ENCODE measurements at regions not wholly inside any gene's neighbourhood (a gene's known extent, or its start where the extent isn't known, plus 50 kb on each side); places are given as distances from the start of the nearest gene placed in this dataset.

GRCh38 chr2:55804535-55804934 is 110.9 kb upstream of the PNPT1 start:
- no peak for TF ChIP-seq CTCF (IDR thresholded peaks at IDR 0.05; ENCODE audit: low read depth, low read length, poor library complexity, severe bottlenecking)
- no peak for TF ChIP-seq EZH2phosphoT487 (IDR thresholded peaks at IDR 0.05; ENCODE audit: borderline replicate concordance, low read length)
